NCI-H2196 (cell line): ENCODE measurements at regions not wholly inside any gene's neighbourhood (a gene's known extent, or its start where the extent isn't known, plus 50 kb on each side); places are given as distances from the start of the nearest gene placed in this dataset.
"Not testable (repeated sequence)": the region's sequence is repeated elsewhere in the genome, so short reads cannot be mapped to it uniquely, and the experiment has no call there.

ENCODE experiments used
- DNase-seq: peaks from one replicate; lab custom pipeline; 2025; ENCODE audit not compliant: unreplicated experiment; lab: John Stamatoyannopoulos, UW

DNA sequence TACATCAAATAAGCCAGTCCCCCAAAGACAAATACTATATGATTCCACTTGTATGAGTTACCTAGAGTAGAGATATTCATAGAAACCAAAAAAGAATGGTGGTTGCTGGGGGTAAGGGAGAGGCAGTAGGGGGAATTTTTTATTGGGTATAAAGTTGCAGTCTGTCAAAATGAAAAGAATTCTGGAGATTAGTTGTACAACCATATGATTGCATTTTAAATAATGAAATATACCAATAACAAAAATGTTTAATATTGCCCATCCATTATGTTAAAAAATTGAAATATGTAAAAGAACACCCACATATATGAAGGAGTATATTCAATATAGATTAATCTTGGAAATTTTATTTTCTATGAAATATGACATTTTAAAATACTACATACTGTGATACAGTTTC lies 1383.5 kb downstream of the FSCB start:
- no peak for DNase-seq

DNA sequence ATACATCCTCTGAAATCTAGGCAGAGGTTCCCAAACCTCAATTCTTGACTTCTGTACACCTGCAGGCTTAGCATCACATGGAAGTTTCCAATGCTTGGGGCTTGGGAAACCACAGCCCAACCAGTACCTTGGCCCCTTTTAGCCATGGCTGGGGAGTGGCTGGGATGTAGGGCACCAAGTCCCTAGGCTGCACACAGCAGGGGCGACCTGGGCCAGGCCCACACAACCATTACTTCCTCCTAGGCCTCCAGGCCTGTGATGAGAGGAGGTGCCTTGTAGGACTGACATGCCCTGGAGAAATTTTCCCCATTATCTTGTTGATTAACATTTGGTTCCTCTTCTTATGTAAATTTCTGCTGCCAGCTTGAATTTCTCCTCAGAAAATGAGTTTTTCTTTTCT lies 1387.4 kb downstream of the FSCB start:
- DNase-seq: no peak

DNA sequence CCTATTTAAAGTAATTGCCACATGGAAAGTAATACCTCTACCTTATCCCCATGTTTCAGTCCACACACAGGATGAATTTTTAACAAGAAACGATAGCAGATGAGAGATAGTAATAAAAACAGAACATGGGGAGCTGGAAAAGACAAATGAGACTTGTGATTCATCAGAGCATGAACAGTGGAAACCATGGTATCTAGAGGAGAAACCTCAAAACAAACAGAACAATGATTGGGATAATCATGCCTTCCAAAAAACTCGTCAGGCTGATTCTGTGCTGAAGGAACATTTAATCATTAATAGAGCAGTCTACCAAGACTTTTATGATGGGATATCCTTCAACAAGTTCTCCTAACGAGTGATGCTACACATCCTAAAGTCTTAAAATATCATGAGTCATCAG lies 1390.7 kb downstream of the FSCB start:
- no peak for DNase-seq

DNA sequence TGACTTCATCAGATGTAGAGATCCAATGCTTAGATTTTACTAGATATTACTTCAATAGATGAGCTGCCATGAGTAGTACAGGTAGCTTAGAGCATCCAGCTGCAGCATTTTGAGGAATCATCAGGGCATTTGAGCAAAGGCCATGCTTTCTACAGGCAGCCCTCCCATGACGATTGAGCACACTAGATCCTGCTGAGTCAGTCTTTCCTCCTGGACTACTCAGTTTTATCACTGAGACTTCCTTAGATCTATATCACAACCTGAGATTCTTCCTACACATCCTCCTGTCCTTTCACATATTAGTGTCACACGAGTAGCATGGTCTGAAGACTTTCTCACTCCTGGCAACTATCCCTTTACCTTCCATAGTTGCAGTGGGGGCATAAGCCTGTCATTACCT lies 1401.8 kb downstream of the FSCB start:
- DNase-seq: no peak

DNA sequence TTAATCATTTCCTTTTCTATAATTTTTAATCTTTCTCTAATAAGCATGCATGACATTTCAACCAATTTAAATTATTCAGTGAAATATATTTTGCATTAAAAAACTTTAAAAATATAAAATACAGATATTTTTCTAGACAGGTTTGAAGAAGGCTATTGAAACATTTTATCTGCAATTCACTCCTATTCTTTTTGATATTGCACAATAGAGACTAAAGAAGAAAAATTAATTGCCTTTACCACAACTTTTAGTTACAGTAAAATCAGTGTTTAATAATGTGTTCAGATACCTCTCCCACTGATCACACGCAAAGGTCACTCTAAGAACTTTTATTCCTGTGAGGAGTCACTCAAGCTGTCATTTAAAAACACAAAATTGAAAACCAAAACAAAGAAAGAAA lies 1416.7 kb downstream of the FSCB start:
- no peak for DNase-seq

DNA sequence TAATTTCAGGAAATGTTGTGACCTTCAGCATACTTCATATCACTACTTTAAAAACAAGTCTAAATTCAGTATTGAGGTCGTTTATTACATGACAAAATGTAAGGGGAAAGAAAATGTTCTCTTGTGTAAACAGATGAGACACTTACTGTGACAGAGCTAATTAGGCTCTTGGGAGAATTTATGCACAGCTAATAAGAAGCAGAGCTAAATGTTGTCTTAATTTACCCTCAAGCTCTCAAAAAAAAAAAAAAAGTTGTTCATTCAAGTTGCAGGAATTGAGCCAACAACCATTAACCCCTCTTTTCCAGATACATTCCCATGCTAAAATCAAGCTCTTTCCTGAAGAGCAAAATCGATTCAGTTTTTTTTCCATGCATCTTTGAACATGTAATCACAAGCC lies 1419.4 kb downstream of the FSCB start:
- no peak for DNase-seq

DNA sequence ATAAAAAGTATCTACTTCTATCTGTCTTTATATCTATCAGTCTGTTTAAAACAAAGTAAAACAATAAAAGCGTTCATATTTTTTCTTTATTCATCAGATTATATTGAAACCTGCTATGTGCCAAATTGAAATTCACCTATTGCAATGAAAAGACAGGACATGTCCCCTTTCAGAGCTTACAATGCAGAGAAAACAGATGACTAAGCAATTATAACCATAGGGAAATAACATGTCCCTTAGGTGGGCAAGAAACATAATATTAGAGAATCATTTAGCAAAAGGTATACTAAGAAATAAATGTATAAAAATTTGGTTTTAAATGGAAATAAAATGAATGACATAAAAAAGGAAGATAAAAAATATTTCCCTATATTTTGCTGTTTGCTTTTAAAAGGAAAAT lies 1421.3 kb downstream of the FSCB start:
- no peak for DNase-seq

- not testable (repeated sequence) for DNase-seq
These were observed 1439.7 kb downstream of the FSCB start for GRCh38 chr14:43067372-43067771.

DNA sequence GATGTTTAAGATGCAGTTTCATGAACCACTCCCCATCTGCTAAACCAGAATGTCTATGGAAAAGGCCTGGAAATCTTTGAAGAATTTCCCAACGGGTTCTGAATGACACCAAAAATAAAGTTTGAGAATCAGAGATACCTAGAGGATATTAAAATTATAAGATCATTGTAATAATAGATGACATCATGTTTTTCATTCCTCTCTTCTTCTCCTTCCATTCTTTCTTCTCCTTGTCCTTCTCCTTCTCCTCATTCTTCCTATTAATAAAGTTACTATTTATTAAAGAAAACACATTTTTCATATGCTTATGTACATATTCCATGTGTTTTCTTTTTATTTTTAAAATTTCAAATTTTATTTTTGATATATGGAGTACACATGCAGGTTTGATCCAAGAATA lies 1449.4 kb downstream of the LRFN5 start:
- no peak for DNase-seq

- DNase-seq: no peak
These were observed 1446.2 kb downstream of the LRFN5 start for GRCh38 chr14:43052897-43053296.

DNA sequence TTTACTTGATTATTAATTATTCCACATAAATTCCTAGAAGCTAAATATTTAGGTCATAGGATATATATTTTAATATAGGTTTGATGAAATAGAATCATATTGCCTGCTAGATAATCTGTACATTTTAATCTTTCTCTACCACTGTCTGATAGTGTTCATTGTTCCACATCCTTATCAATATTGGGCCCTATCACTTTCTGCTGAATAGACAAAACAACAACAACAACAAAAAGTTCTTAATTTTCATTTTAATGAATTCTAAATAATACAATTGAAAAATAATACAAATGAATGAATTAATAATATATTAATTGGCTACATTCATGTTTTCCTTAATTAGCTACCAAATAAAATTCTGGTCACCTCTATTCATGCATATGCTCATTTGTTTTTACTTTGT lies 1437.2 kb downstream of the LRFN5 start:
- no peak for DNase-seq

GRCh38 chr14:43042408-43042807 lies 1435.7 kb downstream of the LRFN5 start:
- no peak for DNase-seq

GRCh38 chr14:43041976-43042375 lies 1435.3 kb downstream of the LRFN5 start:
- no peak for DNase-seq

DNA sequence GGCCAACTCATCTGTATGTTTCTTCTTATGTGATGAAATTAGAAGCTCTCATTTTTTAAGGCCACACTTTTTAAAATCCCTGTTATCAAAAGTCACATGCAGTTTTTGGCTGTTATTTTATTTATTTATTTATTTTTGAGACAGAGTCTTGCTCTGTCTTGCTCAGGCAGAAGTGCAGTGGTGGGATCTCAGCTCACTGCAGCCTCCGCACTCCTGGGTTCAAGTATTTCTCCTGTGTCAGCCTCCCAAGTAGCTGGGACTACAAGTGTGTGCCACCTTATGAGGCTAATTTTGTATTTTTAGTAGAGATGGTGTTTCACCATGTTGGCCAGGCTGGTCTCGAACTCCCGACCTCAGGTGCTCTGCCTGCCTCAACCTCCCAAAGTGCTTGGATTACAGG lies 1434.5 kb downstream of the LRFN5 start:
- no peak for DNase-seq

DNA sequence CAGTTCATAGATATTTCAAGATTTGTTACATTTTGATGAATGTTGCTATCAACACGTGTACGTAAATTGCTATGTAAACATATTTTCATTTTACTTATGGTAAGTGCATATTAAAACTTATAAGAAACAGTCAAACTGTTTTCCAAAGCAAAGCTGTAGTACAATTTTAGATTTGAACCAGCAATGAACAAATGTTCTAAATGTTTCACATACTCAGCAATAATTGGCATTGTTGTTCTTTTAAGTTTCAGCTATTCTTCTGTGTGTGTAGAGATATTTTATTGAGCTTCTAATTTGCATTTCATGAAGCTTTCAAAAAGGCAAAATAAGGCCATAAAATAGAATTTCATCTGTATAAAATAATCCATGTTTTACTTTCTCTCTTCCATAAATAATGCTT lies 1433.2 kb downstream of the LRFN5 start:
- DNase-seq: no peak

- no peak for DNase-seq
These were observed 1424.9 kb downstream of the LRFN5 start for GRCh38 chr14:43031598-43031997.

DNA sequence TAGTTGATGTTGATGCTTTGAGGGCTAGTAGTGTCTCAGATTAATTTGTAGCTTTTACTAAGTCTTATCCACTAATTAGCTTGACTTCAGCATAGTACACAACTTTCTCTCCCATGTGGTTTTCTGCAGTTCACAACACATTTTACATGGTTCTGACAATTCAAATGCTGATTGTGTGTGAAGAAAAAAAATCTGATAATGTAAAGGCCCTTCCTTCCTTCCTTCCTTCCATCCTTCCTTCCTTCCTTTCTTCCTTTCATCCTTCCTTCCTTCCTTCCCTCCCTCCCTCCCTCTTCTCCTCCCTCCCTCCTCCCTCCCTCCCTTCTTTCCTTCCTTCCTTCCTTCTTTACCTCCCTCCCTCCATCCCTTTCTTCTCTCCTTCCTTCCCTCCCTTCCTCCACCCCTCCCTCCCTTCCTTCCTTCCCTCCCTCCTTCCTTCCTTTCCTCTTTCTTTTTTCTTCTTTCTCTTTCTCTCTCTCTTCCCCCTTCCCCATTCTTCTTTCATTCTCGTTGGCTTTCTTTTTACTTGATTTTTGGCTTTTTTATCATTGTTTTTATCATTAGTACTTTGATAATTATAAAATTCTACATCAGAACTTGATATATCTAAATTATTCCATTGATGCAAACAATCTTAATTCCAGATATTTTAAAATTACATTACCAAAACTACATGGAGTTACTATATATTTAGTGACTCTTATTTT lies 1415.6 kb downstream of the LRFN5 start:
- no peak for DNase-seq

GRCh38 chr14:43019826-43020225 lies 1413.2 kb downstream of the LRFN5 start:
- no peak for DNase-seq

DNA sequence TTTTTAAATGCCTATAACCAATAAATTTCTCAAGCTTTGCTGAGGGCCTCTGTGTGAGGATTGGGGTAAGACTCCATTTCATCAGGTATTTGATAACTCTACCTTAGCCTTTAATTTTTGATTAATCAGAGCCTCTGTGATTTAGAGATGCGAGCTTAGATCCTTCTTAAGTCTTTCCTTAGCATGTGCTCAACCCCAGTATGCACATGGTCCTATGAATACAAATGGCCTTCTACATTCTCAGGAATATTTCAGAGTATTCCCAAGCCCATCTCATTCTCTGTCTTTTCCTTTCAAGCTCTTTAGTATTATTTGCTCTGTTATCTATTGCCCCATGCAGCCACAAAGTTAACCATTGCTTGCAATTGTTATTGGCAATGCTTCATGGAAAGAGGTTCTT lies 1407.7 kb downstream of the LRFN5 start:
- DNase-seq: no peak

- DNase-seq: no peak
These were observed 1406.1 kb downstream of the LRFN5 start for GRCh38 chr14:43012817-43013216.

DNA sequence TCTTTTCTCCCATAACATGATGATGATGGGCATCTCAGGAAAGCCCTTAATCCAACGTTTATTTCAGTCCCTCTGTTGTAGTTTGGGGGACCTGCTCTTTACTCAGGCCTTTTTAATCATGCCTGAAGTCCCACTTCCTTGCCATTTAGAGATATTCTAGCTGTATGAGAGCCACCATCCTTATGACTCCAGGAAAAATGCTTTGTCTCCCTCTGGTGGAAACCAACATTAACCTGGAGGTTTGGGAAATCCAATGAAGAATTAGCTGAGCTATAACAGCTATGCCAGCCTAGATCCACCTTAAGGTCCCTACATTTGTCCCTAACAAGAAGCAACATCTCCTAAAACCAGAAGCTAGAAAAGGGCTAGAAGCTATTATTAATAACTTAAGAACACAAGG lies 1399.1 kb downstream of the LRFN5 start:
- no peak for DNase-seq

- DNase-seq: no peak
These were observed 1397.2 kb downstream of the LRFN5 start for GRCh38 chr14:43003845-43004244.

DNA sequence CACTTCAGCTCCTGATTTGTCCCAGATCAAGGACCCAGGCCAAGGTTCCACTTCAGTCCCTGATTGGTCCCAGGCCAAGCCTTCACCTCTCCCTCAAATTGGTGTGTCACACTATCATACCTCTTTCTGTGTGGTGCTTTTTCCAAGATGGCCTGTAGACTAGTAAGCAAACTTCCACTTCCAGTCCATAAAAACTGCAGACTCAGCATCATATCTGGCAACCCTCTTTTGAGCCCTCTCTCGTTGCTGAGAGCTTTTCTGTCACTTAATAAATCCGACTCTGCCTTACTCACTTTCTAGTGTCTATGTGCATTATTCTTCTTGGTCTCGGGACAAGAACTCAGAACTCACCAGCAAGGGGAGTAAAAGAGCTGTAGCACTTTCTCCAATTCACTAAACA lies 1395.1 kb downstream of the LRFN5 start:
- DNase-seq: no peak
